Ureter (tissue), 1 donor: ENCODE measurements at regions not wholly inside any gene's neighbourhood (a gene's known extent, or its start where the extent isn't known, plus 50 kb on each side); places are given as distances from the start of the nearest gene placed in this dataset.
"Not testable (repeated sequence)": the region's sequence is repeated elsewhere in the genome, so short reads cannot be mapped to it uniquely, and the experiment has no call there.

Experiments
- DNase-seq: peaks from one replicate; pipeline ENCODE4 v3.0.0-alpha.2; 2020; ENCODE audit warnings: low spot score
- donor health status: DM: yes; HTN: yes; CAD: no.

- peak; percentile 51 for DNase-seq
Measured at GRCh38 chr1:59204001-59204400, 92.9 kb upstream of the FGGY start.

GRCh38 chr1:59206616-59207015 is 90.3 kb upstream of the FGGY start:
- not testable (repeated sequence) for DNase-seq

GRCh38 chr1:59210430-59210829 is 86.5 kb upstream of the FGGY start:
- DNase-seq, result not testable (repeated sequence)

DNA sequence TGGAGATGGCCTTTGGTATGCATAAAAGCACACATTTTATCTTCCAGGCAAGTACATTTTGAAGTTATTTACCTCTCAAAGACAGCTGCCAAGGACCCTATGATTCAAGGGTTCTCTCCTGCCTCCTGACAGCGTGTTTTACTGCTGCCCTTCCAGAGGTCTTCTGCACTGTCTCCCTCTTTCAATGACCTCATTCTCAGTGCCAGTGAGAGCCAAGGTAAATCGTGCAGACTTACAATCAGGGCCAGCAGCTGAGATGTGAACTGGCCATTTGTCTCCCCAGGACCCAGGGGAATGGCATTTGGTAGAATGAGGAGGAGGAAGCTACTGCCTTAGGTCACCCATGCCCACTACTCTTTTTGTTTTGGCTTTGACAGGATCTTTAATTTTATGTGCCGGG is 84.2 kb upstream of the FGGY start:
- no peak for DNase-seq

GRCh38 chr1:59214248-59215208 is 82.4 kb upstream of the FGGY start:
- DNase-seq, result no peak

DNA sequence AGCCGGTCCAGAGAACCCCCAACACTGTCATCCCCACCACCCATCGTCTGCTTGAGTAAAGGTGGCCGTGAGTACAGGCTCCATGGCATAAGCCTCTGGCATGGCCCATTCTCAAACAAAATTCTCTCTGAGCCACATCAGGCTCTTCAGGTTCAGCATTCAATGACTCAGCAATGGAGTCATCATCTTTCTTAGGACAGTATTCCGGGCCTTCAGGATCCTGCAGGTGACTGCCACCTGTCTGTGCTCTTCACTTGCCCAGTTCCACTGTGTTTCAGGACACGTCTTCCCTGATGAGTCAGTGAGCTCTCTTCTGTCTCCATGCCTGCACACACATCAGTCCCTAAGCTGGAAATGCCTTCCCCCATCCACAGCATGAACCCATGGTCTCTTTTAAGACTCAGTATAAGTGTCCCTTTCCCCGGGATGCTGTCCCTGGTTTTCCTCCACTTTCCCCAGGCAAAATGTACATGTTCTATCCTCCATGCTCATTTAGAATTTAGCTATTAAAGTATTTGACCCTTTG is 81.1 kb upstream of the FGGY start:
- DNase-seq, result no peak

DNA sequence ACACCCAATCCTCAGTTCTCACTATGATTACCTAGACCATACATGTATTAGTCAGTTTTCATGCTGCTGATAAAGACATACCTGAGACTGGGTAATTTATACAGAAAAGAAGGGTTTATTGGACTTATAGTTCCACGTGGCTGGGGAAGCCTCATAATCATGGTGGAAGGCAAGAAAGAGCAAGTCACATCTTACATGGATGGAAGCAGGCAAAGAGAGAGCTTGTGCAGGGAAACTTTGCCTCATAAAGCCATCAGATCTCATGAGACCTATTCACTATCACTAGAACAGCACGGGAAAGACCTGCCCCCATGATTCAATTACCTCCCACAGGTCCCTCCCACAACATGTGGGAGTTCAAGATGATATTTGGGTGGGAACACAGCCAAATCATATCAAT is 79.5 kb upstream of the FGGY start:
- not testable (repeated sequence) for DNase-seq

DNA sequence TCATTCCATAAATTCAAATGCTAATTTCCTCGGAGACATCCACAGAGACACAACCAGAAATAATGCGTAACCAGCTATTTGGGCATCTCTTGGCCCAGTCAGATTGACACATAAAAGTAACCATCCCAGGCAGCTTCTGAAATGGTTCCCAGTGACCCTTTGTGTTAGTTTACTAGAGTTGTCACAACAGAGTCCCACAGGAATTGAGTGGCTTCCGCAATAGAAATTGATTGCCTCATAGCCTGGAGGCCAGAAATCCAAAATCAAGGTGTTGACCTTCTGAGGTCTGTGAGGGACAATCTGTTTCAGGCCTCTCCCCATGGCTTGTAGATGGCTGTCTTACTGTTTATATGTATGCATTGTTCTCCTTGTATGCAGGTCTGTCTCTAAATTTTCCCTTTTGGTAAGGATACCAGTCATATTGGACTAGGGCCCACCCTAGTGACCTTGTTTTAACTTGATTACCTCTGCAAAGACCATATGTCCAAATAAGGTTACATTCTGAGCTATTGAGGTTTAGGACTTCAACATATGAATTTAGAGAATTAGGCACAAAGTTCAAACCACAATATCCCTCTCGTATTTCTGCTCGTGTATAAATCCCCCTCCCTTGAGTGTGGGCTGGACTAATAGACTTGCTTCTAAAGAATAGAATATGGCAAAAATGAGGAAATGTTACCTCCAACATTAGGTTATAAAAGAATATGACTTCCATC is 78.2 kb upstream of the FGGY start:
- DNase-seq, result no peak

DNA sequence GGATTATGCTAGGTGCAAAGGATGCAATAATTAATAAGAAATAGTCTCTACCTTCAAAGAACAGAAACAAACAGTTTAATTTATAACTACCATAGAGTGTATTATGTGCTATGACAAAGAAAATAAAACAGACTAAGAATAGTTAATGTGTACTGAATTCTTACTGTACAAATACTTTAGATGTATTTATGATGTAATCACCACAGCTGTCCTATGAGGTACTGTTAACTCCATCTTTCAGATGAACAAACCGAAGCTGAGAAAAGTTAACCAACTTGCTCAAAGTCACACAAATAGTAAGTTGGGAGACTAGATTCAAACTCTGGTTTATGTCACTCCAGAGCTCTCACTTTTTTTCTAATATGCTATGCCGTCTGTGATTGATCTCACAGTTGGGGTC is 77.0 kb upstream of the FGGY start:
- no peak for DNase-seq

- no peak for DNase-seq
Measured at GRCh38 chr1:59220356-59220755, 76.5 kb upstream of the FGGY start.

DNA sequence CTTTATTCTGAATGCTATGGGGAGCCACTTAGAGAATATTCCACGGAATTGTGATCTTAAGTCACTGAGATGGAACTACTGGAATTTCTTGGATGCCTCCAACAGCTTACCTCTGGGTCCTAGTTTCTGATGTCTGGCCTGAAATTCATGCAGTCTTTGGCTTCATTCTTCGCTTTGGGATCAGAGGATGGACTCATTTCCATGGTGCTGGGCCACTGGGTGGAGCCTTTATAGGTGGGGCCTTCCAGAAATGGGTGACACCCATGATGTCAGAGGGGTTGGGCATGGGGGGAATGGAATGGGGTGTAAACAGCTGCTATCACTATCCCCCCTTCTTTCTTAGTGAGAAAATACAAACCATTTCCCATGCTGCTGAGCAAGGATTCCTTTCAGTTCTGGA is 73.7 kb upstream of the FGGY start:
- no peak for DNase-seq

- no peak for DNase-seq
Measured at GRCh38 chr1:59223989-59224634, 72.8 kb upstream of the FGGY start.

DNA sequence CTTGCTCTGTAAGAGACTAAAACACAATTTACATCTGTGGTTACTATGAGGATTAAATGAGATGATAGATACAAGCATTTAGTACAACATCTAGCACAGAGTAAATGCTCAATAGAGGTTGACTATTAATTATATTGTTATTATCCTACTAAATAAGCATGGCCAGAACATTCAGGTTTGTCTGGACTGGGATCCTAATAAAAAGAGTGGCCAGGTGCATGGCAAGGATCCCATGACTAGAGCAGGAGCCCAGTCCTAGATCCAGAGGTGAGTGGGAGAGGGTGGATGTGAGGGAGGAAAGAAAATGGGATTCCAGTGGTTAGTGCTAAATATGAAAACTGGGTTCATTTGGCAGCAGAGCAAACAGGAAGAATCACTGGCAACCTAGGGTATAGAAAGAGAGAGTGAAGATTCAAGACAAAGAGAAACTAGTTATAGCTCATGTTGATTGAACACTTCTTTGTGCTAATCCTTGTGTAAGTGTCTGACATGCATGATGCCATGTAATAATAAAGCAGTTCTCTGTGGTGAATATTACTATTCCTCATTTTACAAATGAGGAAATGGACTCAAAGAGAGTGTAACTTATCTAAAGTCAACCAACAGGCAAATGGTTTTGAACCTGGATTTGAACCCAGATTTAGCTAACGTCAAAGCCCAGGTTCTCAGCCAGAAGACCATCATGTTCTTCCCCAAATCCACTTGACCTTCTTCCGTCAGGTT is 71.1 kb upstream of the FGGY start:
- no peak for DNase-seq

- DNase-seq, result no peak
Measured at GRCh38 chr1:59229138-59229537, 67.8 kb upstream of the FGGY start.

- no peak for DNase-seq
Measured at GRCh38 chr1:59230622-59231021, 66.3 kb upstream of the FGGY start.

GRCh38 chr1:59232216-59232615 is 64.7 kb upstream of the FGGY start:
- DNase-seq, result peak; percentile 48

GRCh38 chr1:59233444-59233843 is 63.5 kb upstream of the FGGY start:
- DNase-seq, result no peak

DNA sequence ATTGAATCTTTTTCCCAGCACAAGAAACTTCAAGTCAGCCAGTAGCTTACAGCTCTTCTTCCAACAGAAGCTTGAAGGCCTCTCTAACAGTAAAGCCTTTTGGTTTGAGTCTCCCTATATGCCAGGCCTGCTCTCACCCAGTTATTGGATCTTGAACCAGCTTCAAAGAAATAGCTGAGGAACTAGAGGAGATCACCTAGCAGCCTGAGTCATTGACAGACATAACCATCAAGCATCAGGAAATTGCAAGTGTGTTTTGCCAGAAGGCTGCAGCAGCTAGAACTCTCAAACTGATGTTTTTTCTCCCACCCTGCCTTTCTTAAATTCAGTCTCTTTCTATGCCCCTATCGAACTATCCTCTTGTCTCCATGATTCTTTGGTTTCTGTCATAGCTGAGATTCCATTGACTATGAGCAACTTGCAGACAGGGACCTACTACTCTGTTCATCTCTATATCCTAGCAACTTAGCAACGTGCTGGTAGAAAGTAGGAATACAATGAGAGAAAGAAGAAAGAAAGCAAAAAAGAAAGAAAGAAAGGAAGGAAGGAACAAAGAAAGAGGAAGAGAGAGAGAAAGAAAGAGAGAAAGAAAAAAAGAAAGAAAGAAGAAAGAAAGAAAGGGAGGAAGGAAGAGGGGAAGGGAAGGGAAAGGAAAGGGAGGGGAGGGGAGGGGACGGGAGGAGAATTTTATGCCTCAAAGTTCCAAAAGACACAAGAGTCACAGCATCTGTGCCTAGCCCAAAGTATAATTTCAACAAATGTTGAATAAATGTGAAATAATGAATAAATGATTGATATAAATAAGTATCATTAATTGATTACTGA is 60.0 kb upstream of the FGGY start:
- no peak for DNase-seq

DNA sequence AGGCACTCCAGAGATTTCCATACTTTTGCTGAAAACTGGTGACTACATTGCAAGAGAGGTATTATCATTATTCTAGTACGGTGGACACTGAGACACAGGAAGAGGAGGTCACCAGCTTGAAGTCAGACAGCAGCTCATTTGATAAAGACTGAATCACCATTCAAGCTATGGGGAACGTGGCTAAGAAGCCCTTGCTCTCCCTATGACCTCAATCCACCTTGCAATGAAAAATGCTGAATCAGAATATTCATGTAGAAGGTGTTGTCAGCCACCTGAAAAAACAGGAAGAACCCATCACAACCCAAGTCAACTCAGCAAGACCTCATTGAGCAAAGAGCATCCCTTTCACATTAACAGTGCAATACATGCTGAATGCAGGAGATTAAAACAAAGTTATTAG is 59.0 kb upstream of the FGGY start:
- DNase-seq, result no peak

DNA sequence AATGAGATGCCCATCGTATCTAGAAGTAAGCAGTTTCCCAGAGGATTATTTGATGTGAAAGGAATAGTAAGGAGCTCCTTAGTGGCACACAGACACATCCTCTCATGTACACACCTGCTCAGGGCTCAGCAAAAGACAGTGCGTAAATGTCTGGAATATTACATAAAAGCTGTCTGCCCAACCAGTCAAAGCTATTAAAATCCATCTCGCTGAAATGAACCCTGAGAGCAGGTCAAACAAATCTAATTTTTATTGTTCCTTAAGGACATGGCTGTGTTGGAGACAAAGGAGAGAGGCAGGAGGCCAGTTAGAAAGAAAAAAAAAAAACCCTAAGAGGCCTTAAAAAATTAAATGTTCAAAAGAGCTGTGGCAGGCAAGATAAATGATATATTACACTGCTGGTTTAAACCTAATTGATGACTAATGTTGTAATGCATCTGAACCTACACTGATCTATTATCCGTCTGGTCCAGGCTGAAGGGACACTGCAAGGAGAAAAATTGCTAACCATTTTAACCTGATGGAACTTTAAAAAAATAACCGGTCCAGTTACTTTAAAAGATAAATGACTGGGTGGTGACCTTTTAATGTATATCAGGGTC is 58.5 kb upstream of the FGGY start:
- DNase-seq, result no peak
